PC-9 (cell line): ENCODE measurements at regions not wholly inside any gene's neighbourhood (a gene's known extent, or its start where the extent isn't known, plus 50 kb on each side); places are given as distances from the start of the nearest gene placed in this dataset.

ENCODE experiments used
- EZH2 ChIP-seq: fragments of 200-600 bp; sonication (generic); IDR thresholded peaks from 2 replicates; pipeline ENCODE4 v1.8.0; 2017; ENCODE audit warnings: antibody characterized with exemption, low read depth
- TF ChIP-seq, protein P1 (sequence below): fragments of 200-600 bp; sonication (generic); conservative IDR thresholded peaks from 2 replicates; pipeline ENCODE4 v1.6.1; 2017; ENCODE audit warnings: mixed run types, antibody characterized with exemption, mild to moderate bottlenecking, moderate library complexity

- TF ChIP-seq, protein P1, sequence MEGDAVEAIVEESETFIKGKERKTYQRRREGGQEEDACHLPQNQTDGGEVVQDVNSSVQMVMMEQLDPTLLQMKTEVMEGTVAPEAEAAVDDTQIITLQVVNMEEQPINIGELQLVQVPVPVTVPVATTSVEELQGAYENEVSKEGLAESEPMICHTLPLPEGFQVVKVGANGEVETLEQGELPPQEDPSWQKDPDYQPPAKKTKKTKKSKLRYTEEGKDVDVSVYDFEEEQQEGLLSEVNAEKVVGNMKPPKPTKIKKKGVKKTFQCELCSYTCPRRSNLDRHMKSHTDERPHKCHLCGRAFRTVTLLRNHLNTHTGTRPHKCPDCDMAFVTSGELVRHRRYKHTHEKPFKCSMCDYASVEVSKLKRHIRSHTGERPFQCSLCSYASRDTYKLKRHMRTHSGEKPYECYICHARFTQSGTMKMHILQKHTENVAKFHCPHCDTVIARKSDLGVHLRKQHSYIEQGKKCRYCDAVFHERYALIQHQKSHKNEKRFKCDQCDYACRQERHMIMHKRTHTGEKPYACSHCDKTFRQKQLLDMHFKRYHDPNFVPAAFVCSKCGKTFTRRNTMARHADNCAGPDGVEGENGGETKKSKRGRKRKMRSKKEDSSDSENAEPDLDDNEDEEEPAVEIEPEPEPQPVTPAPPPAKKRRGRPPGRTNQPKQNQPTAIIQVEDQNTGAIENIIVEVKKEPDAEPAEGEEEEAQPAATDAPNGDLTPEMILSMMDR, result no peak
- no peak for TF ChIP-seq EZH2
Observed at GRCh38 chrX:5695971-5696370, 532.7 kb downstream of the NLGN4X start.
